ENCODE measurements at regions not wholly inside any gene's neighbourhood (a gene's known extent, or its start where the extent isn't known, plus 50 kb on each side); places are given as distances from the start of the nearest gene placed in this dataset.

DNA sequence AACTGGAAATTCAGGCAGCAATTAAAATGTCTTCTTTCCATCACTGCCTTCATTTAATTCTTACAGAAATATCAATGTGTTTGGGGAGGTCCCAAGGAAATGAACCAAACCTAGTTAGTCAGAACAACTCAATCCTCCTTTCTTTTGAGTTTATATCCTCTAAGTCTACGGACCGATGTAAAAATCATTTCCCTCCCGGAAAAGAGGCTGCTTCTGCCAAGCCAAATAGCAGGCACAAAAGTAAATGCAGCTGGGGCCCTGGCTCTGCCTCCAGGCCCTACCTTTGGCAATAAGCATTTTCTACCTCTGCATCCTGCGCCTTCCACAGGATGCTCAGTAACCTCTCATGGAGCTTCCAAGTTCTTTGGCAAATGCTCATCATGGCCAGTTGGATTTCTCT, 122.5 kb upstream of the COL8A1 start:
- H3K9me2 ChIP-seq (replicated peaks; ENCODE audit: insufficient read depth, low read length): no peaks in the 10 kb centered on the region
- no peaks in the 10 kb centered on the region for H3K36me3 ChIP-seq (ENCODE audit: low read length)
- no peak overlapping the region for H3K9ac ChIP-seq (ENCODE audit: low read length)
- no peaks in the 10 kb centered on the region for H3K79me2 ChIP-seq (ENCODE audit: insufficient read depth, low read length)
- H3F3A ChIP-seq (ENCODE audit: insufficient read depth): no peaks in the 10 kb centered on the region
- H3K4me3 ChIP-seq (ENCODE audit: insufficient read depth, low read length, poor library complexity, severe bottlenecking): no peak overlapping the region
- H2AFZ ChIP-seq (ENCODE audit: low read depth, low read length, severe bottlenecking): no peak overlapping the region
- no peaks in the 10 kb centered on the region for H3K9me3 ChIP-seq (ENCODE audit: insufficient read depth, low read length)
- TF ChIP-seq, protein P1, sequence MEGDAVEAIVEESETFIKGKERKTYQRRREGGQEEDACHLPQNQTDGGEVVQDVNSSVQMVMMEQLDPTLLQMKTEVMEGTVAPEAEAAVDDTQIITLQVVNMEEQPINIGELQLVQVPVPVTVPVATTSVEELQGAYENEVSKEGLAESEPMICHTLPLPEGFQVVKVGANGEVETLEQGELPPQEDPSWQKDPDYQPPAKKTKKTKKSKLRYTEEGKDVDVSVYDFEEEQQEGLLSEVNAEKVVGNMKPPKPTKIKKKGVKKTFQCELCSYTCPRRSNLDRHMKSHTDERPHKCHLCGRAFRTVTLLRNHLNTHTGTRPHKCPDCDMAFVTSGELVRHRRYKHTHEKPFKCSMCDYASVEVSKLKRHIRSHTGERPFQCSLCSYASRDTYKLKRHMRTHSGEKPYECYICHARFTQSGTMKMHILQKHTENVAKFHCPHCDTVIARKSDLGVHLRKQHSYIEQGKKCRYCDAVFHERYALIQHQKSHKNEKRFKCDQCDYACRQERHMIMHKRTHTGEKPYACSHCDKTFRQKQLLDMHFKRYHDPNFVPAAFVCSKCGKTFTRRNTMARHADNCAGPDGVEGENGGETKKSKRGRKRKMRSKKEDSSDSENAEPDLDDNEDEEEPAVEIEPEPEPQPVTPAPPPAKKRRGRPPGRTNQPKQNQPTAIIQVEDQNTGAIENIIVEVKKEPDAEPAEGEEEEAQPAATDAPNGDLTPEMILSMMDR (IDR thresholded peaks at IDR 0.05; ENCODE audit: insufficient read depth, low read length, poor library complexity, severe bottlenecking): no peak
- TF ChIP-seq EZH2phosphoT487 (conservative IDR thresholded peaks at IDR 0.05; ENCODE audit: low read length): no peak
- H3K4me2 ChIP-seq (ENCODE audit: low read depth, low read length, poor library complexity, severe bottlenecking): no peak overlapping the region
- H3K27me3 ChIP-seq (ENCODE audit: low read length): no peaks in the 10 kb centered on the region
- no peak overlapping the region for H3K27ac ChIP-seq (ENCODE audit: low read depth, low read length)
- no peaks in the 10 kb centered on the region for H4K20me1 ChIP-seq (ENCODE audit: low read depth, low read length)

DNA sequence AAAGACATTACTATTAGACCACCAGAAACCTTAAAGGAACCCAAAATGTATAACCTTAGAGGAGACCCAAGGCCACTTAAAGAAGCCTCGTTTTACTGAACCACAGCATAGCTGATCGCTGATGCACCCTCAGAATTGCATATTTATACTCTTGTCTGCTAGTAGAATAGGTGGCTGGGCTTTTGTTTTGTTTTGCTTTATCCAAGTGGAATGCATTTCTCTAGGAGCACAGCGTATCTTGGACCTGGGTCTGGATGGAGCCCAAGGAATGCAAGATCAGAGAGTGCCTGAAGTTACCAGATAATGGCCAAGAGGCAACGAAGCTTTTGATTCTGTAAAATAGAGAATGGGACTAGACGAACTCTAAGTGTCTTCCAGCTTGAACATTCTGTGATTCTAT, 129.2 kb upstream of the COL8A1 start:
- Histone ChIP-seq H3F3A (ENCODE audit: insufficient read depth) (no peaks in the 10 kb centered on the region), H2AFZ (ENCODE audit: low read depth, low read length, severe bottlenecking) (no peak overlapping the region), H3K27ac (ENCODE audit: low read depth, low read length) (no peak overlapping the region), H3K9me3 (ENCODE audit: insufficient read depth, low read length) (no peaks in the 10 kb centered on the region), H3K36me3 (ENCODE audit: low read length) (no peaks in the 10 kb centered on the region), H3K27me3 (ENCODE audit: low read length) (no peaks in the 10 kb centered on the region), H3K9me2 (replicated peaks; ENCODE audit: insufficient read depth, low read length) (no peaks in the 10 kb centered on the region), H3K9ac (ENCODE audit: low read length) (no peak overlapping the region), H3K4me2 (ENCODE audit: low read depth, low read length, poor library complexity, severe bottlenecking) (no peak overlapping the region), H4K20me1 (ENCODE audit: low read depth, low read length) (no peaks in the 10 kb centered on the region), H3K79me2 (ENCODE audit: insufficient read depth, low read length) (no peaks in the 10 kb centered on the region), H3K4me3 (ENCODE audit: insufficient read depth, low read length, poor library complexity, severe bottlenecking) (no peak overlapping the region)
- TF ChIP-seq EZH2phosphoT487 (conservative IDR thresholded peaks at IDR 0.05; ENCODE audit: low read length): no peak
- TF ChIP-seq, protein P1 (IDR thresholded peaks at IDR 0.05; ENCODE audit: insufficient read depth, low read length, poor library complexity, severe bottlenecking): no peak

DNA sequence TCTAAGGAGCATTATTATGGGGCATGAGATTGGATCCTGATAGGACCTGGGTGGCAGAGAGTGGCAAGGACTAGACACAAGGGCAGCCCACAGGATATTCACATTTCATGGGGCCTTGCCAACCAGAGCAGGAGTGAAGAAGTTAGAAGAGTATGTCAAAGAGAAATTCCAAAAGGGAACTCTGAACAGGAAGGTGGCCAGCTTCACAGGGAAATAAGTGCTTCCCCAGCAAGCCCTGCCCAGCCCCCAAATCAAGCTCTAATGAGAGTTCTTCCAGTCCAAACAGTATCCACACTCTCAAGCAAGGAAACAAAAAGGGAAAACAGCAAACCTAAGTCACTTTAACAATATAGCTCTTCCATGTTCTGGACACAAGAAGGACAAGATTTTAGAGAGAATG, 130.2 kb upstream of the COL8A1 start:
- H3K27me3 ChIP-seq (ENCODE audit: low read length): no peaks in the 10 kb centered on the region
- no peaks in the 10 kb centered on the region for H3K9me3 ChIP-seq (ENCODE audit: insufficient read depth, low read length)
- no peak overlapping the region for H3K27ac ChIP-seq (ENCODE audit: low read depth, low read length)
- H4K20me1 ChIP-seq (ENCODE audit: low read depth, low read length): no peaks in the 10 kb centered on the region
- no peak overlapping the region for H2AFZ ChIP-seq (ENCODE audit: low read depth, low read length, severe bottlenecking)
- H3K4me3 ChIP-seq (ENCODE audit: insufficient read depth, low read length, poor library complexity, severe bottlenecking): no peak overlapping the region
- no peak for TF ChIP-seq EZH2phosphoT487 (conservative IDR thresholded peaks at IDR 0.05; ENCODE audit: low read length)
- TF ChIP-seq, protein P1 (IDR thresholded peaks at IDR 0.05; ENCODE audit: insufficient read depth, low read length, poor library complexity, severe bottlenecking): no peak
- H3F3A ChIP-seq (ENCODE audit: insufficient read depth): no peaks in the 10 kb centered on the region
- H3K9ac ChIP-seq (ENCODE audit: low read length): no peak overlapping the region
- H3K9me2 ChIP-seq (replicated peaks; ENCODE audit: insufficient read depth, low read length): no peaks in the 10 kb centered on the region
- H3K4me2 ChIP-seq (ENCODE audit: low read depth, low read length, poor library complexity, severe bottlenecking): no peak overlapping the region
- H3K79me2 ChIP-seq (ENCODE audit: insufficient read depth, low read length): no peaks in the 10 kb centered on the region
- no peaks in the 10 kb centered on the region for H3K36me3 ChIP-seq (ENCODE audit: low read length)

All from SU-DHL-6 (cell line).